Neuron (in vitro differentiated cells): ENCODE measurements at regions not wholly inside any gene's neighbourhood (a gene's known extent, or its start where the extent isn't known, plus 50 kb on each side); places are given as distances from the start of the nearest gene placed in this dataset.
A peak's percentile ranks its signal among the peaks of the same experiment; 100 is the strongest.
"Not testable (repeated sequence)": the region's sequence is repeated elsewhere in the genome, so short reads cannot be mapped to it uniquely, and the experiment has no call there.

ENCODE experiments used
- H2AFZ ChIP-seq: one replicate; pipeline ENCODE4 v1.6.1; 2013; ENCODE audit warnings: low read depth, mild to moderate bottlenecking, inconsistent platforms, low read length, moderate library complexity
- H3K27me3 ChIP-seq: one replicate; pipeline ENCODE4 v1.6.1; 2013; ENCODE audit warnings: low read length; ENCODE audit not compliant: insufficient read depth
- H3K36me3 ChIP-seq: one replicate; pipeline ENCODE4 v1.6.1; 2013; ENCODE audit warnings: low read length; ENCODE audit not compliant: insufficient read depth
- H3K4me1 ChIP-seq: one replicate; pipeline ENCODE4 v1.6.1; 2013; ENCODE audit warnings: low read length; ENCODE audit not compliant: insufficient read depth
- H3K4me3 ChIP-seq: 2 replicates; pipeline ENCODE4 v1.5.1; 2013; ENCODE audit warnings: mild to moderate bottlenecking, low read length, moderate library complexity
- H3K9me3 ChIP-seq: one replicate; pipeline ENCODE4 v1.6.1; 2013; ENCODE audit warnings: low read length

DNA sequence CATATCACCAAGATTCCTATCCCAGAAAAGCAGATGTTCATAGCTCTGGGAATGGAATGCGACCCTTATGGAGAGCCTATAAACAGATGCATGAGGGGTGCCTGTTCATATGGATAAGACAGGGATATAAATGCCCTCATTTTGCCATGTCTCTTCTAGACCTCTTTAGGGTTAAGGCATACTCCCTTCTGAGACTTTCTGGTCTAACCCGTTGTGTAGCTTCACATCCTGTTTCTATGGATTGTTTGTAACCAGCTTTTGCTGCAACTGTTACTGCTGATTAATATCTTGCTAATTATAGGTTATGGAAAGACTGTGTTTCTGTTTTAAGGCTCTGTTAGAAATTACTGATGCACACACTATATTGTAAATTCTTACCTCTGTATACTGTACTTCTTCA is 193.5 kb upstream of the ALG10B start:
- H3K4me1 ChIP-seq, H3K36me3 ChIP-seq, H3K27me3 ChIP-seq, H3K9me3 ChIP-seq, H2AFZ ChIP-seq, H3K4me3 ChIP-seq: not testable (repeated sequence)

DNA sequence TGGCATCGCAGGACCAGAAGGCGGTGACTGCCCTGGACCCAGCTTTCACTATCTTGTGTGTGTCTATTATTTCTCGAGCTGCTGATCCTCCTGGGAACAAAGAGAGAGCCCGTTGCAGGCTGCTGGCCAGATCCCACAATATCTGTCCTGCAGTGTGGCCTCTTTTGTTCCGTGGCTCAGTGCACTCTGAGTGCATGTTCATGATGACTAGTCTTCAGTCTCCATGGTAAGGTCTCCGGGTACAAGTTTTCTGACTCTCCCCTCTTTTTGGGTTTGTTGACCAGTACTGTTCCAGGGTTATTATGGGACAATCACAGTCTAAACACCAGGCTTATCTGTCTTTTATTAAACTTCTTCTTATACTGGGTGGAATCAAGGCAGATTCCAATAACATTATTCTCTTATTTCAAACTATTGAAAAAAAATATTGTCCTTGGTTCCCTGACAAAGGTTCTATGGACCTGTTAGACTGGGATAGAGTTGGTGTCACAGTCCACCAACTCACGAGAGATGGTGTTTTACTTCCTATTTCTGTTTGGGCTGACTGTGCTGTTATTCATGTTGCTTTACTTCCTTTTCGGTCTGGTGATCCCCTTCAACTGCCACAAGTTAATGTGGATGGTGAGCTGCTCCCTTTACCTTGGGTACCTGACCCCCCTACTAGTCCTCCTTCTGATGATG is 192.9 kb upstream of the ALG10B start:
- H2AFZ ChIP-seq: no peak overlapping the region
- H3K27me3 ChIP-seq: no peaks in the 10 kb centered on the region
- H3K9me3 ChIP-seq: no peaks in the 10 kb centered on the region
- H3K36me3 ChIP-seq: no peaks in the 10 kb centered on the region
- no peak overlapping the region for H3K4me3 ChIP-seq
- H3K4me1 ChIP-seq: no peaks in the 10 kb centered on the region

DNA sequence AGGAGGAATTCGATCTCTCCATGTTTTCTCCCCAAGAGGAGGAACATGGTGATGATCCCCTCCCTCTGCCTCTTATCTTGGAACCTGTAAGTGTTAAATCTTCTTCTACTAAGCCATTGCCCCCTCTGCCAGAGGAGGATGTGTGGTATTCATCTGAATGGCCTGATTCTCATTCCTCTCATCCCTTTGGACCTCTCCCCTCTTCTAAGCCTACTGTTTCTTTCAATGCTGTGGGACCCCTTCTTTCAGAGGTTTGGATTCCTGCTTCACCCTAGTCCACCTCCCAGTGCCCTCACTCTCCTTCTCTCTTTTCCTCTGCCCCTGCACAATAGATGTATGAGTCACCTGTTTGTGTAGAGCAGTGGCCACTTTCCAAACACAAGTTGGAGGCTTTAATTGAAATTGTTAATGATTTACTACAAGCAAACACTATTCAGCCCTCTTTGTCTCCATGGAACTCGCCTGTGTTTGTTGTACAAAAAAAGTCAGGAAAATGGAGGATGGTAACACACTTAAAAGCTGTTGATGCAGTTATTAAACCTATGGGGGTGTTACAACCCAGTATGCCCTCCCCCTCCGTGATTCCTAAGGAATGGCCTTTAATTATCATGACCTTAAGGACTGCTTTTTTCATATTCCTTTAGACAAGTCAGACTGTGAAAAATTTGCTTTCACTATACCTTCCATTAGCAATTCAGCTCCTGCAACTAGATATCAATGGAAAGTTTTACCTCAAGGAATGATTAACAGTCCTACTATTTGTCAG is 192.1 kb upstream of the ALG10B start:
- Histone ChIP-seq H3K4me3 (no peak overlapping the region), H3K4me1 (no peaks in the 10 kb centered on the region), H2AFZ (no peak overlapping the region), H3K9me3 (no peaks in the 10 kb centered on the region), H3K36me3 (no peaks in the 10 kb centered on the region), H3K27me3 (no peaks in the 10 kb centered on the region)

DNA sequence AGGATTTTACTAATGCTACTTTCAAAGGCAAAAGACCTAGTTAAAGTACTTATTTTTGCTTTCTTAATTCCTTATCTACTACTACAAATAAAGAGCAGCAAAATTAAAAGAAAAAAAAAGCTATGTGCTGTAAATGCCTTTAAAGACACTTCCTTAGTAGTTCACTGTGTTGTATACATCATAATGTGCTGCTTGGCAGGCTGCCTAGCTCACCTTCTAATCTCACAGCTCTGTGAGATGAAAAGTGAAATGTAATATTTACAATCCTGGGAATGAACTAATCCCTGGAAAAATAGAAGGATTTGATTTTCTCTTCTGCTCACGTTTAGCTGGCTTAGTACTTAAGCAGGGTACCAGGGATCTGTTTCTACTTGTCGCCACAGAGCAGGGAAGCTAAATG is 184.4 kb upstream of the ALG10B start:
- no peak overlapping the region for H2AFZ ChIP-seq
- no peaks in the 10 kb centered on the region for H3K9me3 ChIP-seq
- no peaks in the 10 kb centered on the region for H3K4me1 ChIP-seq
- no peak overlapping the region for H3K4me3 ChIP-seq
- H3K27me3 ChIP-seq: no peaks in the 10 kb centered on the region
- no peaks in the 10 kb centered on the region for H3K36me3 ChIP-seq

DNA sequence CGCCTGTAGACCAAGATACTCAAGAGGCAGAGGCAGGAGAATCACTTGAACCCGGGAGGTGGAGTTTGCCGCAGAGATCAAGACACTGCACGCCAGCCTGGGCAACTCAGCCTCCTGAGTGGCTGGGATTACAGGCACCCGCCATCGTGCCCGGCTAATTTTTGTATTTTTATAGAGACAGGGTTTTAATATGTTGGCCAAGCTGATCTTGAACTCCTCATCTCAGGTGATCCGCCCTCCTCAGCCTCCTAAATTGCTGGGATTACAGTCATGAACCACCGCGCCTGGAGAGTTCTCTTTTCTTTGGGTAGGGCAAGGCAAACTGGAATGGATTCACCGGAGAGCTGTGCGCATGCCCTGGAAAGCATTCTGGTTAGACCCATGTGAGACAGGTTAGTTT is 179.3 kb upstream of the ALG10B start:
- no peaks in the 10 kb centered on the region for H3K36me3 ChIP-seq
- H3K4me3 ChIP-seq: no peak overlapping the region
- H3K9me3 ChIP-seq: no peaks in the 10 kb centered on the region
- H3K4me1 ChIP-seq: peaks cover 1% of the 10 kb centered on the region
- H3K27me3 ChIP-seq: no peaks in the 10 kb centered on the region
- no peak overlapping the region for H2AFZ ChIP-seq

DNA sequence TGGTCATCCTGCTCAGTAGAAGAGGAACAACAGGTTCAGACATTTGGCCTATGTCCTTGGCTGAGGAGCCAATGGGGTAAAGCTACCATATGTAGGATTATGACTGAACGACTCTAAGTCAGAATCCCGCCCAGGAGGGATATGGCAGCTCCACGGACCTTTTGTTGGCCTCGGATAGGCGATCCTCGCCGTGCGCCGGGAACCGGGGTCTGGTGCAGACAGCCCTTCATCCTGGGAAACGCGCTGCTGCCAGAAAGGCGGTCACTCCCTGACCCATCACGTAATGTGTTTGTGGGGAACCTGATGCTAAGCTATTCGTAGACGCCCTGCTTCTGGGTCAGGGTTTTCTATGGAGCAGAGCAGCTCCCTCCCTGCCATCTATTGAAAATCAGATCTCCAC is 178.9 kb upstream of the ALG10B start:
- Histone ChIP-seq H3K36me3 (no peaks in the 10 kb centered on the region), H3K27me3 (no peaks in the 10 kb centered on the region), H3K9me3 (no peaks in the 10 kb centered on the region), H3K4me1 (peaks cover 1% of the 10 kb centered on the region), H3K4me3 (no peak overlapping the region), H2AFZ (no peak overlapping the region)

DNA sequence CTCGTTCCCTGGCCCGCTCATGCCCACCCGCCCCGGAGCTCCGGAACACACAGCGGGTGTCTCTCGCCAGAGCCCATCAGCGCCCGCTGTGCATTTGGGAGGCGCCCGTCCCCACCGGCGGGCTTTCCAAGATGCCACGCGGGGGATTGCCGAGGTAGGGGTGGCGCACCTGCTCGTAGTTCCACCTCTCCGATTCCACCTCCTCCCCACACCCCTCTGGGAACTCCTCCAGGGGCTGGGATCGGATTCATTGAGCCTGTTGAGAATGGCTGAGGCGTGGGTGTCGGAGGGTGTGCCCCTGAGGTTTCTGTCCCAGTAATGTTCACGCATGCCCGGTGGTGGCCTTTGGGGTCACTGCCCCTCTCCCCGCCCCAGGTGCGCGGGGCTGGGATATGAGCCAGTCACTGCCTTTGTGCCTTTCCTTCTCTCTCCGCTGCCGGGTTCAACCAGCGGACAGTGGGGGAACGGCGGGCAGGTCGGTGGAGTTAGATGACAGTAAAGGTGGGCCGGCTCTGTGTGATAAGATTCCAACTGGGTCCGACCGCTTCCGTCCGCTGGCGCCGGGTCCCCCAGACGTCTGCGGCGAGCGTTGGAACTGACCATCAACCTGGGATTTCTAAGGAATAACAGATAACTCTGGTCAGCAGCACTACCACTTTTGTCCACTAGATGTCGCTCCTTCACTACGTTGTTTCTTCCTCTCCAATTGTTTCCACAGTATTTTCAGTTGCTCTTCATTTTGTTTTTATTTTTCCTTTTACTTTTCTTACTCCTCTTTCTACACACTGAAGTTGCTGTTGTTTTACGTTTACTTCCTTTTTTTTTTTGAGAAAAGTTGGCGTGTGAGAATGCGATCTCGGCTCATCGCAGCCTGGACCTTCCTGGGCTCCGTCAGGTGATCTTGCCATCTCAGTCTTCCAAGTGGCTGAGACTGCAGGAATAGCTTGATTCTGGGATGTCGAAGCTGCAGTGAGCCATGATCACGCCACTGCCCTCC is 178.1 kb upstream of the ALG10B start:
- H3K9me3 ChIP-seq: no peaks in the 10 kb centered on the region
- no peaks in the 10 kb centered on the region for H3K36me3 ChIP-seq
- peak overlapping the region; percentile 78 for H2AFZ ChIP-seq
- H3K4me1 ChIP-seq: peaks cover 1% of the 10 kb centered on the region
- no peaks in the 10 kb centered on the region for H3K27me3 ChIP-seq
- no peak overlapping the region for H3K4me3 ChIP-seq

DNA sequence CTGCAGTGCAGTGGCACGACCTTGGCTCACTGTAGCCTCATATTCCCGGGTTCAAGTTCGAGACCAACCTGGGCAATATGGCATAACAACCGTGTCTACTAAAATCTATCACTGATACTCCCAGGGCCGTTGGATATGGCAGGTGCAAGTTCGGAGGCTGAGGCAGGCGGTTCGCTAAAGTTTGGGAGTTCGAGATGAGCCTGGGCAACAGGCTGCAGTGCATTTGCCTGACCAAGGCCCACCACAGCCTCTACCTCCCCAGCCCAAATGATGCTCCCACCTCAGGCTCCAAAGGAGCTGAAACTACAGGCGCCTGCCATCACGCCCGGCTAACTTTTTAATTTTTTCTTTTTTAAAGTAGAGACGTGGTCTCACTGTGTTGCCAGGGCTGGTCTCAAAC is 177.1 kb upstream of the ALG10B start:
- no peaks in the 10 kb centered on the region for H3K36me3 ChIP-seq
- no peak overlapping the region for H3K4me3 ChIP-seq
- peaks cover 1% of the 10 kb centered on the region for H3K4me1 ChIP-seq
- H3K27me3 ChIP-seq: no peaks in the 10 kb centered on the region
- no peak overlapping the region for H2AFZ ChIP-seq
- no peaks in the 10 kb centered on the region for H3K9me3 ChIP-seq

DNA sequence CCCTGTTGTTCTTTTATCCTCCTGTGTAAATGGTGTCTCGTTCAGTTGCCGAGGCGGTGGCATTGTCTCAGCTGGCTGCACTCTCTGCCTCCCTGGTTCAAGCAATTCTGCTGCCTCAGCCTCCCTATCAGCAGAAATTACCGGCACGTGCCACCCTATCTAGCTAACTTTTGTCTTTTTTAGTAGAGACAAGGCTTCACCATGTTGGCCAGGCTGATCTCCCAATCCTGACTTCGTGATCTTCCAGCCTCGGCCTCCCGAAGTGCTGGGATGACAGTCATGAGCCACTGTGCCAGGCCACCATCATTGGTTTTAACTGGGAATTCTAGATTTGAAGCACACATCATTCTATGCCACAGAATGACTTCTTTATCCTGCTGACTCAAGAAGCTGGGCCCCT is 175.3 kb upstream of the ALG10B start:
- no peaks in the 10 kb centered on the region for H3K27me3 ChIP-seq
- no peaks in the 10 kb centered on the region for H3K9me3 ChIP-seq
- H3K4me3 ChIP-seq: no peak overlapping the region
- no peaks in the 10 kb centered on the region for H3K36me3 ChIP-seq
- H2AFZ ChIP-seq: no peak overlapping the region
- H3K4me1 ChIP-seq: peaks cover 1% of the 10 kb centered on the region

DNA sequence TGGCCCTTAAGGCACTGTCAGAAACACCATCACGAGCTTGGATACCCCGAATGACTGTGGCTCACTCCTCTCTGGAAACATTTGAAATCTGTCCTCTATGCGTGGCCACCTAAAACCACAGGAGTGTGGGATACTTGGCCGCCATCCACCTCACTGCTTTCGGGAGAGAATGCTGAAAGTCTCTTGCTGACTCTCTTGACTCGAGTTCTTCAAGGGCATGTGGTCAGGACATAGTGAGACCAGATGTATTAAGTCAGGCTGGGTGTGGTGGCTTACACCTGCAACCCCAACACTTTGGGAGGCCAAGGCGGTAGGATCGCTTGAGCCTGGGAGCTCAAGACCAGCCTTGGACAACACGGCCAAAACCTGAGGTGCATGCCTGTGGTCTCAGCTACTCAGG is 174.7 kb upstream of the ALG10B start:
- no peak overlapping the region for H2AFZ ChIP-seq
- no peaks in the 10 kb centered on the region for H3K36me3 ChIP-seq
- no peaks in the 10 kb centered on the region for H3K27me3 ChIP-seq
- H3K9me3 ChIP-seq: no peaks in the 10 kb centered on the region
- peaks cover 1% of the 10 kb centered on the region for H3K4me1 ChIP-seq
- no peak overlapping the region for H3K4me3 ChIP-seq

DNA sequence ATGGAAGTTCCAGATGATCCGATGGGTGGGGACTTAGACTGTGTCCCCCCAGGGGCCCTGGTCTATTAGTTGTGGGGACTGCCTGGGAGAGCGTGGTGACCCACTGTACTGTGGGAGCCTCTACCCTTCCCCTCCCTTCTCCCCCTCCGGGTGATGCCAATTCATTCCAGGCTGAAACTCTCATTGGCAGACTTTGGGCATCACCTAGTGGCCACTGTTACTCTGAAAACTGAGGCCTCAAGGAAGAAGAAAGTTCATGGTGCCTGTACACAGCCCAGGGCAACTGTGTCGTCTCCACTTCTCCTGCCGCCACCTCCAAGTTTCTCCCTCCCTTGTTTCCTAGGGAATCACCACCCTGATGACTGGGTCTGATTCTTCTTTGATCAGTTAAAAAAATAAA is 173.6 kb upstream of the ALG10B start:
- no peak overlapping the region for H3K4me3 ChIP-seq
- H3K4me1 ChIP-seq: peaks cover 1% of the 10 kb centered on the region
- no peaks in the 10 kb centered on the region for H3K9me3 ChIP-seq
- no peak overlapping the region for H2AFZ ChIP-seq
- H3K36me3 ChIP-seq: no peaks in the 10 kb centered on the region
- H3K27me3 ChIP-seq: no peaks in the 10 kb centered on the region

DNA sequence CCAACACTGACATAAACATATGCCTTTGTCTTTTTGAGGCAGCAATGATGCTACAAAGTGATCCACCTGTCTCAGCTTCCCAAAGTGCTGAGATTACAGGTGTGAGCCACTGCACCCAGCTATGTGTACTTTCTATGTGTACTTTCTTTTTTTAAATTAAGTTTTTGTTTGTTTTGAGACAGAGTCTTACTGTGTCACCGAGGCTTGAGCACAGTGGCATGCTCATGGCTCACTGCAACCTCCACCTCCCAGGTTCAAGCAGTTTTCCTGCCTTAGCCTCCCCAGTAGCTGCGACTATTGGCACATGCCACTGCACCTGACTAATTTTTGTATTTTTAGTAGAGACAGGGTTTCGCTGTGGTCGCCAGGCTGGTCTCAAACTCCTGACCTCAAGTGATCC is 172.5 kb upstream of the ALG10B start:
- no peak overlapping the region for H2AFZ ChIP-seq
- peaks cover 1% of the 10 kb centered on the region for H3K4me1 ChIP-seq
- no peaks in the 10 kb centered on the region for H3K36me3 ChIP-seq
- no peaks in the 10 kb centered on the region for H3K27me3 ChIP-seq
- H3K4me3 ChIP-seq: no peak overlapping the region
- H3K9me3 ChIP-seq: no peaks in the 10 kb centered on the region
